MM.1S (cell line): ENCODE measurements at regions not wholly inside any gene's neighbourhood (a gene's known extent, or its start where the extent isn't known, plus 50 kb on each side); places are given as distances from the start of the nearest gene placed in this dataset.

Experiments used
- CTCF ChIP-seq: fragments of 300-600 bp; sonication (generic); IDR thresholded peaks from 2 replicates; pipeline ENCODE4 v1.5.1; 2016; ENCODE audit warnings: antibody characterized with exemption, low read length, mixed read lengths
- EZH2 ChIP-seq: fragments of 300-600 bp; sonication (generic); optimal IDR thresholded peaks from 2 replicates; pipeline ENCODE3; 2017; ENCODE audit warnings: low read depth, mild to moderate bottlenecking, antibody characterized with exemption, low read length, mixed read lengths
- EZH2phosphoT487 ChIP-seq: fragments of 300-600 bp; sonication (generic); IDR thresholded peaks from 2 replicates; pipeline ENCODE4 v1.6.1; 2018; ENCODE audit warnings: antibody characterized with exemption, low read length

- TF ChIP-seq CTCF (no peak), EZH2 (no peak), EZH2phosphoT487 (no peak)
Observed at GRCh38 chr21:28856588-28857250, 136.0 kb downstream of the LTN1 start.
